Nephron progenitor cell (in vitro differentiated cells): ENCODE measurements at regions not wholly inside any gene's neighbourhood (a gene's known extent, or its start where the extent isn't known, plus 50 kb on each side); places are given as distances from the start of the nearest gene placed in this dataset.
"Not testable (repeated sequence)": the region's sequence is repeated elsewhere in the genome, so short reads cannot be mapped to it uniquely, and the experiment has no call there.

Source experiments
- DNase-seq: peaks from one replicate; pipeline ENCODE4 v3.0.0; 2021
- H3K27ac Mint-ChIP-seq: 2 replicates; pipeline ENCODE4 v1.8.0; 2021; ENCODE audit warnings: mild to moderate bottlenecking, moderate library complexity, mixed read lengths
- H3K27me3 Mint-ChIP-seq: 2 replicates; pipeline ENCODE4 v1.8.0; 2021; ENCODE audit warnings: mild to moderate bottlenecking, low read depth, mixed read lengths; ENCODE audit not compliant: poor library complexity
- H3K36me3 Mint-ChIP-seq: 2 replicates; pipeline ENCODE4 v1.8.0; 2021; ENCODE audit warnings: low read depth, mixed read lengths
- H3K4me1 Mint-ChIP-seq: 2 replicates; pipeline ENCODE4 v1.8.0; 2021; ENCODE audit warnings: mixed read lengths
- H3K4me3 Mint-ChIP-seq: 2 replicates; pipeline ENCODE4 v1.8.0; 2021; ENCODE audit warnings: mild to moderate bottlenecking, moderate library complexity, mixed read lengths
- H3K9me3 Mint-ChIP-seq: 2 replicates; pipeline ENCODE4 v1.8.0; 2021; ENCODE audit warnings: mild to moderate bottlenecking, moderate library complexity, mixed read lengths
- CTCF ChIP-seq: fragments of 200-600 bp; sonication (generic); IDR thresholded peaks from 2 replicates; pipeline ENCODE4 v1.5.0; 2021; ENCODE audit warnings: antibody characterized with exemption

- H3K4me1 Mint-ChIP-seq: no peaks in the 10 kb centered on the region
- no peak for TF ChIP-seq CTCF
- no peaks in the 10 kb centered on the region for H3K9me3 Mint-ChIP-seq
- peaks cover 10% of the 10 kb centered on the region for H3K27me3 Mint-ChIP-seq
- H3K4me3 Mint-ChIP-seq: no peak overlapping the region
- H3K36me3 Mint-ChIP-seq: no peaks in the 10 kb centered on the region
- no peak for DNase-seq
- H3K27ac Mint-ChIP-seq: no peak overlapping the region
Measured at GRCh38 chr5:148880197-148880596, 53.8 kb downstream of the ADRB2 start.

- Mint-ChIP-seq H3K4me1 (no peaks in the 10 kb centered on the region), H3K27me3 (peaks cover 10% of the 10 kb centered on the region), H3K27ac (no peak overlapping the region), H3K9me3 (no peaks in the 10 kb centered on the region), H3K4me3 (no peak overlapping the region), H3K36me3 (no peaks in the 10 kb centered on the region)
- no peak for TF ChIP-seq CTCF
- DNase-seq: no peak
Measured at GRCh38 chr5:148880696-148881095, 54.3 kb downstream of the ADRB2 start.

GRCh38 chr5:148882332-148882731, 55.9 kb downstream of the ADRB2 start:
- Mint-ChIP-seq H3K27ac (no peak overlapping the region), H3K9me3 (no peaks in the 10 kb centered on the region), H3K4me3 (no peak overlapping the region), H3K36me3 (no peaks in the 10 kb centered on the region), H3K27me3 (peaks cover 5% of the 10 kb centered on the region), H3K4me1 (no peaks in the 10 kb centered on the region)
- DNase-seq: no peak
- no peak for TF ChIP-seq CTCF

- H3K4me1 Mint-ChIP-seq: no peaks in the 10 kb centered on the region
- H3K9me3 Mint-ChIP-seq: no peaks in the 10 kb centered on the region
- TF ChIP-seq CTCF: no peak
- H3K4me3 Mint-ChIP-seq: no peak overlapping the region
- no peak for DNase-seq
- peaks cover 5% of the 10 kb centered on the region for H3K27me3 Mint-ChIP-seq
- no peak overlapping the region for H3K27ac Mint-ChIP-seq
- no peaks in the 10 kb centered on the region for H3K36me3 Mint-ChIP-seq
Measured at GRCh38 chr5:148884339-148885020, 58.1 kb downstream of the ADRB2 start.

- H3K9me3 Mint-ChIP-seq: peaks cover 18% of the 10 kb centered on the region
- TF ChIP-seq CTCF: no peak
- H3K27ac Mint-ChIP-seq: no peak overlapping the region
- H3K27me3 Mint-ChIP-seq: peaks cover 5% of the 10 kb centered on the region
- H3K4me1 Mint-ChIP-seq: no peaks in the 10 kb centered on the region
- DNase-seq: no peak
- H3K4me3 Mint-ChIP-seq: no peak overlapping the region
- no peaks in the 10 kb centered on the region for H3K36me3 Mint-ChIP-seq
Measured at GRCh38 chr5:148887123-148887881, 60.9 kb downstream of the ADRB2 start.

GRCh38 chr5:148889936-148890335, 63.5 kb downstream of the ADRB2 start:
- DNase-seq, H3K27me3 Mint-ChIP-seq, H3K4me1 Mint-ChIP-seq: not testable (repeated sequence)

GRCh38 chr5:148895441-148895840, 69.0 kb downstream of the ADRB2 start:
- not testable (repeated sequence) for H3K4me1 Mint-ChIP-seq, H3K27ac Mint-ChIP-seq, H3K36me3 Mint-ChIP-seq, H3K27me3 Mint-ChIP-seq, H3K4me3 Mint-ChIP-seq, DNase-seq
- H3K9me3 Mint-ChIP-seq: peaks cover 31% of the 10 kb centered on the region

More at GRCh38 chr5:148889936-148890335, 63.5 kb downstream of the ADRB2 start:
- H3K9me3 Mint-ChIP-seq: peaks cover 39% of the 10 kb centered on the region
- H3K36me3 Mint-ChIP-seq, H3K27ac Mint-ChIP-seq, H3K4me3 Mint-ChIP-seq: not testable (repeated sequence)
